Superior temporal gyrus (tissue), 1 donor: ENCODE measurements at regions not wholly inside any gene's neighbourhood (a gene's known extent, or its start where the extent isn't known, plus 50 kb on each side); places are given as distances from the start of the nearest gene placed in this dataset.

Experiments
- DNase-seq: peaks from one replicate; pipeline ENCODE4 v3.0.0-alpha.2; 2016; ENCODE audit errors: extremely low spot score

- DNase-seq = no peak
These were observed 111.0 kb downstream of the TRIB2 start for GRCh38 chr2:12827721-12828120.

- no peak for DNase-seq
These were observed 112.2 kb downstream of the TRIB2 start for GRCh38 chr2:12828980-12829379.

- no peak for DNase-seq
These were observed 114.3 kb downstream of the TRIB2 start for GRCh38 chr2:12831016-12831415.

GRCh38 chr2:12834239-12834638, 117.5 kb downstream of the TRIB2 start:
- DNase-seq = no peak

GRCh38 chr2:12835733-12836132, 119.0 kb downstream of the TRIB2 start:
- no peak for DNase-seq

- no peak for DNase-seq
These were observed 122.6 kb downstream of the TRIB2 start for GRCh38 chr2:12839339-12839738.

GRCh38 chr2:12841021-12841420, 124.3 kb downstream of the TRIB2 start:
- no peak for DNase-seq

- DNase-seq = no peak
These were observed 126.2 kb downstream of the TRIB2 start for GRCh38 chr2:12842917-12843316.

- no peak for DNase-seq
These were observed 127.8 kb downstream of the TRIB2 start for GRCh38 chr2:12844511-12844910.

GRCh38 chr2:12847694-12848575, 131.2 kb downstream of the TRIB2 start:
- peak; percentile 81 for DNase-seq

GRCh38 chr2:12852135-12852534, 135.4 kb downstream of the TRIB2 start:
- DNase-seq = no peak

- no peak for DNase-seq
These were observed 137.3 kb downstream of the TRIB2 start for GRCh38 chr2:12854001-12854530.

GRCh38 chr2:12855508-12855907, 138.8 kb downstream of the TRIB2 start:
- DNase-seq = no peak

- DNase-seq = no peak
These were observed 140.3 kb downstream of the TRIB2 start for GRCh38 chr2:12856934-12857601.

- DNase-seq = no peak
These were observed 141.2 kb downstream of the TRIB2 start for GRCh38 chr2:12857891-12858290.

GRCh38 chr2:12858786-12859185, 142.1 kb downstream of the TRIB2 start:
- DNase-seq = no peak

GRCh38 chr2:12861344-12861930, 144.7 kb downstream of the TRIB2 start:
- DNase-seq = no peak

- no peak for DNase-seq
These were observed 145.8 kb downstream of the TRIB2 start for GRCh38 chr2:12862541-12862940.

GRCh38 chr2:12863937-12864336, 147.2 kb downstream of the TRIB2 start:
- no peak for DNase-seq

GRCh38 chr2:12867631-12868287, 151.0 kb downstream of the TRIB2 start:
- DNase-seq = no peak

GRCh38 chr2:12870692-12871091, 154.0 kb downstream of the TRIB2 start:
- no peak for DNase-seq
